GM21786 (cell line): ENCODE measurements at regions not wholly inside any gene's neighbourhood (a gene's known extent, or its start where the extent isn't known, plus 50 kb on each side); places are given as distances from the start of the nearest gene placed in this dataset.

Experiments used
- ATAC-seq: cut with Tn5 transposase; IDR thresholded peaks from one replicate; pipeline ENCODE4 v1.9.1; 2021; ENCODE audit not compliant: unreplicated experiment

- no peak for ATAC-seq
Measured at GRCh38 chr7:47724335-47724982, 142.5 kb upstream of the TNS3 start.

DNA sequence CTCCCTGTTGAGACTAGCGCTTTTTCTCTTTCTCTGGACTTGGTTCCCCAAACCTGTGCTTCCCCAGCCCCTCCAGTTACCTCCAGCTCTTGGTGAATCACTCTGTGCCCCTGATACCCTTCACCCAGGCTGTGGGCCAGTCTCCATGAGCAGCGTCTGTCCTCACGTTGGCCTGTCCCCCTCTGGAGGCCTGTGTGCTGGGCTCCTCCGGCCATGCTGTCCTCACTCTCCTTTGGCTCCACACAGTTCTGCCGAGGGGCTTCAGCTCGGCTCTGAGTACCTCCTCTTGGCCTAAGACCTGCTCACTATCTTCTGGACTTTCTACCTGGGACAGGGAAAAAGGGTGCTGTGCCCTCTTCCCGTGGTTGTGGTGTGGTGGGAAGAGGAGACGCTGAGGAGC is 140.2 kb upstream of the TNS3 start:
- no peak for ATAC-seq

GRCh38 chr7:47721670-47722069 is 139.8 kb upstream of the TNS3 start:
- ATAC-seq: no peak

GRCh38 chr7:47720907-47721244 is 139.0 kb upstream of the TNS3 start:
- ATAC-seq: no peak

- ATAC-seq: peak; percentile 52
Measured at GRCh38 chr7:47720141-47720906, 138.4 kb upstream of the TNS3 start.

- ATAC-seq: no peak
Measured at GRCh38 chr7:47719675-47720074, 137.8 kb upstream of the TNS3 start.

- no peak for ATAC-seq
Measured at GRCh38 chr7:47715631-47716068, 133.7 kb upstream of the TNS3 start.

- peak; percentile 97 for ATAC-seq
Measured at GRCh38 chr7:47714669-47715607, 133.0 kb upstream of the TNS3 start.

GRCh38 chr7:47713595-47713994 is 131.7 kb upstream of the TNS3 start:
- no peak for ATAC-seq

- no peak for ATAC-seq
Measured at GRCh38 chr7:47712416-47712815, 130.5 kb upstream of the TNS3 start.

- no peak for ATAC-seq
Measured at GRCh38 chr7:47711776-47712175, 129.9 kb upstream of the TNS3 start.

- no peak for ATAC-seq
Measured at GRCh38 chr7:47710201-47710935, 128.5 kb upstream of the TNS3 start.

DNA sequence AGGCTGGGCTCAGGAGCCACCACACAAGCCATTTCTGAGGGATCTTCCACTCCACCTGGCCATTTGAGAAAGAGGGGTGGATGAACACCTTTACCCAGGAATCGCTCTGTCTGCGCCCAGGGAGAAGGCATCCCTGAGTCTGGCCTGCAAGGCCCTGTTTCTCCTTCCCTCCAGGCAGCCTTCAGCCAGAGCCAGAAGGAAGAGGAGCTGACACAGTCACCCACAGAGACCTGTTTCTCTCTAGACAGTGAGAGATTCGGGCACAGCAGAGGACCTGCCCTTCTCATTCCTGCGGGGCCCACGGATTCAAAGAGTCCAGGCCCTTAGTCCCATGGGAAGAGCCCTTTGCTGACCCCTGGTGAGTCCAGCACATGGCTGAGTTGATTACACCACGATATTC is 127.5 kb upstream of the TNS3 start:
- no peak for ATAC-seq

GRCh38 chr7:47709051-47709450 is 127.1 kb upstream of the TNS3 start:
- no peak for ATAC-seq

DNA sequence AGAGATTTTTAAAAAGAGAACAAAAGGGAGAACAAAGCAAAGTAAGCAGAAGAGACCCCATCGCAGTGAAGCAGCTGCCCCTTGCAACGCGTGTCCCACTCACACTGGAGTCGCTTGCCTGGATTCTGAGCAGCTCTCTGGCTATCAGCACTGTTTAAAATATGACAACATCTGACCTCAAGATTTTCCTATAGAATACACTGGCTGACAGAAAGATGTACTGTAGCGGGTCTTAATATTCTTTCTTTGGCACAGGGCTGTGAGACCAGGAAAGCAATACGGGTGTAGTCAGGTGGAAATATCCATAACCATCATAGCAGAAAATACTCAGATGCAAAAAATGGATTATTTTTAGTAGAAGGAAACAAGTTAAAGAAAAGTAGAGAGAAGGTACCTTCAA is 125.7 kb upstream of the TNS3 start:
- ATAC-seq: no peak

GRCh38 chr7:47704936-47705335 is 123.0 kb upstream of the TNS3 start:
- ATAC-seq: no peak

- ATAC-seq: no peak
Measured at GRCh38 chr7:47702080-47702479, 120.2 kb upstream of the TNS3 start.

GRCh38 chr7:47698386-47698785 is 116.5 kb upstream of the TNS3 start:
- no peak for ATAC-seq

DNA sequence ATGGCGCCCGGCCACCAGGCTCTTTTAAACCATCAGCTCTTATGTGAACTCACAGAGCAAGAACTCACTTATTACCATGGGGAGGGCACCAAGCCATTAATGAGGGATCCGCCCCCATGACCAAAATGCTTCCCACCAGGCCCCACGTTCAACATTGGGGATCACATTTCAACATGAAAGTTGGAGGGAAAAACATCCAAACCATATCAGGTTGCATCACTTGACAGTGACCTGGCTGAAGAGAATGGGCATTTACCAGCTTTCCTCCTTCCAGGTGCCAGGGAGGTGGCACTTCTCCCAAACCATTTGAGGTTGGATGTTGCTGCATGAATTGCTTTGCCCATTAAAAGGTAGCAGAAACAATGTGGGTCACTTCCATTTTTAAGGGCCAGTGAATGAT is 115.6 kb upstream of the TNS3 start:
- ATAC-seq: no peak

GRCh38 chr7:47696152-47696710 is 114.3 kb upstream of the TNS3 start:
- no peak for ATAC-seq

- ATAC-seq: no peak
Measured at GRCh38 chr7:47693216-47693615, 111.3 kb upstream of the TNS3 start.
